Activated CD4-positive, alpha-beta memory T cell treated with anti-CD3 and anti-CD28 coated beads for 36 hours (primary cell): ENCODE measurements at regions not wholly inside any gene's neighbourhood (a gene's known extent, or its start where the extent isn't known, plus 50 kb on each side); places are given as distances from the start of the nearest gene placed in this dataset.
"Not testable (repeated sequence)": the region's sequence is repeated elsewhere in the genome, so short reads cannot be mapped to it uniquely, and the experiment has no call there.

Experiments used
- CTCF ChIA-PET: fragments of 350-600 bp; sonication (Branson Sonifier 250); formaldehyde crosslinking; loops from one replicate; lab custom pipeline; 2021; ENCODE audit warnings: antibody characterized with exemption, inconsistent platforms; lab: Charles Lee
- POLR2A ChIA-PET: fragments of 350-600 bp; sonication (Branson Sonifier 250); formaldehyde crosslinking; loops from one replicate; lab custom pipeline; 2021; ENCODE audit warnings: antibody characterized with exemption; lab: Charles Lee
- DNase-seq: peaks from one replicate; pipeline ENCODE4 v3.0.0-alpha.2; 2020
- H3K27ac Mint-ChIP-seq: one replicate; pipeline ENCODE4 v1.8.0; 2021; ENCODE audit warnings: mixed read lengths
- H3K27me3 Mint-ChIP-seq: one replicate; pipeline ENCODE4 v1.8.0; 2021; ENCODE audit warnings: mixed read lengths
- H3K36me3 Mint-ChIP-seq: one replicate; pipeline ENCODE4 v1.8.0; 2021; ENCODE audit warnings: mixed read lengths
- H3K4me1 Mint-ChIP-seq: one replicate; pipeline ENCODE4 v1.8.0; 2021; ENCODE audit warnings: low read depth, mixed read lengths
- H3K4me3 Mint-ChIP-seq: one replicate; pipeline ENCODE4 v1.8.0; 2021; ENCODE audit warnings: mild to moderate bottlenecking, mixed read lengths
- H3K9me3 Mint-ChIP-seq: one replicate; pipeline ENCODE4 v1.8.0; 2021; ENCODE audit warnings: mixed read lengths
- intact Hi-C: fragments of 100-400 bp; cut with micrococcal nuclease; formaldehyde crosslinking; loops from one replicate; pipeline ENCODE4 v1.15.1; 2023

- Mint-ChIP-seq H3K4me1 (no peaks in the 10 kb centered on the region), H3K27me3 (no peaks in the 10 kb centered on the region), H3K4me3 (no peak overlapping the region), H3K36me3 (no peaks in the 10 kb centered on the region), H3K27ac (no peak overlapping the region), H3K9me3 (no peaks in the 10 kb centered on the region)
- intact Hi-C loops, result no loop called here
- POLR2A ChIA-PET, result no interaction called here
- CTCF ChIA-PET, result no interaction called here
- no peak for DNase-seq
Observed at GRCh38 chr4:7141151-7141834, 51.0 kb upstream of the SORCS2 start.

GRCh38 chr4:7140692-7141069, 51.7 kb upstream of the SORCS2 start:
- Mint-ChIP-seq H3K27ac (no peak overlapping the region), H3K9me3 (no peaks in the 10 kb centered on the region), H3K4me3 (no peak overlapping the region), H3K36me3 (no peaks in the 10 kb centered on the region), H3K27me3 (no peaks in the 10 kb centered on the region), H3K4me1 (no peaks in the 10 kb centered on the region)
- CTCF ChIA-PET, result no interaction called here
- intact Hi-C loops, result no loop called here
- POLR2A ChIA-PET, result no interaction called here
- no peak for DNase-seq

GRCh38 chr4:7140062-7140691, 52.2 kb upstream of the SORCS2 start:
- POLR2A ChIA-PET, result no interaction called here
- no peaks in the 10 kb centered on the region for H3K9me3 Mint-ChIP-seq
- CTCF ChIA-PET, result no interaction called here
- H3K36me3 Mint-ChIP-seq, result no peaks in the 10 kb centered on the region
- no peak overlapping the region for H3K4me3 Mint-ChIP-seq
- H3K27ac Mint-ChIP-seq, result no peak overlapping the region
- intact Hi-C loops, result no loop called here
- no peak for DNase-seq
- no peaks in the 10 kb centered on the region for H3K4me1 Mint-ChIP-seq
- H3K27me3 Mint-ChIP-seq, result no peaks in the 10 kb centered on the region

GRCh38 chr4:7139167-7139982, 53.0 kb upstream of the SORCS2 start:
- Mint-ChIP-seq H3K27me3 (no peaks in the 10 kb centered on the region), H3K9me3 (no peaks in the 10 kb centered on the region), H3K36me3 (no peaks in the 10 kb centered on the region), H3K4me3 (no peak overlapping the region), H3K27ac (no peak overlapping the region), H3K4me1 (peaks cover 2% of the 10 kb centered on the region)
- no peak for DNase-seq
- POLR2A ChIA-PET, result no interaction called here
- intact Hi-C loops, result no loop called here
- CTCF ChIA-PET, result interaction anchor here (0.7 kb wide), 1 partner anchor 581 kb away, joined by 3 read pairs; no protein-coding TSS in a partner anchor

GRCh38 chr4:7138223-7139166, 53.8 kb upstream of the SORCS2 start:
- DNase-seq, result no peak
- Mint-ChIP-seq H3K4me3 (no peak overlapping the region), H3K4me1 (peaks cover 2% of the 10 kb centered on the region), H3K9me3 (no peaks in the 10 kb centered on the region), H3K27ac (no peak overlapping the region), H3K27me3 (no peaks in the 10 kb centered on the region), H3K36me3 (no peaks in the 10 kb centered on the region)
- intact Hi-C loops, result no loop called here
- ChIA-PET POLR2A (no interaction called here), CTCF (interaction anchor here (0.7 kb wide), 1 partner anchor 581 kb away, joined by 3 read pairs; no protein-coding TSS in a partner anchor)

GRCh38 chr4:7137326-7138200, 54.8 kb upstream of the SORCS2 start:
- ChIA-PET CTCF (no interaction called here), POLR2A (no interaction called here)
- Mint-ChIP-seq H3K27me3 (no peaks in the 10 kb centered on the region), H3K36me3 (no peaks in the 10 kb centered on the region), H3K27ac (no peak overlapping the region), H3K9me3 (peaks cover 5% of the 10 kb centered on the region), H3K4me1 (peaks cover 2% of the 10 kb centered on the region), H3K4me3 (no peak overlapping the region)
- intact Hi-C loops, result no loop called here
- no peak for DNase-seq

- POLR2A ChIA-PET, result no interaction called here
- H3K9me3 Mint-ChIP-seq, result peaks cover 5% of the 10 kb centered on the region
- no peaks in the 10 kb centered on the region for H3K36me3 Mint-ChIP-seq
- H3K4me1 Mint-ChIP-seq, result peaks cover 2% of the 10 kb centered on the region
- no peaks in the 10 kb centered on the region for H3K27me3 Mint-ChIP-seq
- DNase-seq, result no peak
- no peak overlapping the region for H3K27ac Mint-ChIP-seq
- no peak overlapping the region for H3K4me3 Mint-ChIP-seq
- intact Hi-C loops, result no loop called here
- CTCF ChIA-PET, result no interaction called here
Observed at GRCh38 chr4:7136351-7136750, 56.0 kb upstream of the SORCS2 start.

GRCh38 chr4:7135389-7135746, 57.0 kb upstream of the SORCS2 start:
- CTCF ChIA-PET, result no interaction called here
- Mint-ChIP-seq H3K4me1 (peaks cover 2% of the 10 kb centered on the region), H3K9me3 (peaks cover 5% of the 10 kb centered on the region), H3K27me3 (no peaks in the 10 kb centered on the region), H3K4me3 (no peak overlapping the region), H3K27ac (no peak overlapping the region), H3K36me3 (no peaks in the 10 kb centered on the region)
- POLR2A ChIA-PET, result no interaction called here
- no peak for DNase-seq
- intact Hi-C loops, result loop anchor here (2.0 kb wide), 1 partner anchor 47 kb away; no protein-coding TSS in a partner anchor

GRCh38 chr4:7134737-7135388, 57.5 kb upstream of the SORCS2 start:
- ChIA-PET POLR2A (no interaction called here), CTCF (no interaction called here)
- peaks cover 5% of the 10 kb centered on the region for H3K9me3 Mint-ChIP-seq
- H3K36me3 Mint-ChIP-seq, result no peaks in the 10 kb centered on the region
- H3K4me1 Mint-ChIP-seq, result peaks cover 2% of the 10 kb centered on the region
- H3K4me3 Mint-ChIP-seq, result no peak overlapping the region
- no peak for DNase-seq
- intact Hi-C loops, result loop anchor here (2.0 kb wide), 1 partner anchor 48 kb away; no protein-coding TSS in a partner anchor
- no peaks in the 10 kb centered on the region for H3K27me3 Mint-ChIP-seq
- no peak overlapping the region for H3K27ac Mint-ChIP-seq

GRCh38 chr4:7133818-7134650, 58.3 kb upstream of the SORCS2 start:
- DNase-seq, H3K36me3 Mint-ChIP-seq, H3K9me3 Mint-ChIP-seq, H3K27ac Mint-ChIP-seq, H3K4me1 Mint-ChIP-seq, H3K27me3 Mint-ChIP-seq, POLR2A ChIA-PET, H3K4me3 Mint-ChIP-seq: not testable (repeated sequence)
- CTCF ChIA-PET, result interaction anchor here (0.9 kb wide), 1 partner anchor 31 kb away, joined by 3 read pairs; no protein-coding TSS in a partner anchor
- intact Hi-C loops, result loop anchor here (2.0 kb wide), 1 partner anchor 49 kb away; no protein-coding TSS in a partner anchor
